ENCODE measurements at regions not wholly inside any gene's neighbourhood (a gene's known extent, or its start where the extent isn't known, plus 50 kb on each side); places are given as distances from the start of the nearest gene placed in this dataset.

DNA sequence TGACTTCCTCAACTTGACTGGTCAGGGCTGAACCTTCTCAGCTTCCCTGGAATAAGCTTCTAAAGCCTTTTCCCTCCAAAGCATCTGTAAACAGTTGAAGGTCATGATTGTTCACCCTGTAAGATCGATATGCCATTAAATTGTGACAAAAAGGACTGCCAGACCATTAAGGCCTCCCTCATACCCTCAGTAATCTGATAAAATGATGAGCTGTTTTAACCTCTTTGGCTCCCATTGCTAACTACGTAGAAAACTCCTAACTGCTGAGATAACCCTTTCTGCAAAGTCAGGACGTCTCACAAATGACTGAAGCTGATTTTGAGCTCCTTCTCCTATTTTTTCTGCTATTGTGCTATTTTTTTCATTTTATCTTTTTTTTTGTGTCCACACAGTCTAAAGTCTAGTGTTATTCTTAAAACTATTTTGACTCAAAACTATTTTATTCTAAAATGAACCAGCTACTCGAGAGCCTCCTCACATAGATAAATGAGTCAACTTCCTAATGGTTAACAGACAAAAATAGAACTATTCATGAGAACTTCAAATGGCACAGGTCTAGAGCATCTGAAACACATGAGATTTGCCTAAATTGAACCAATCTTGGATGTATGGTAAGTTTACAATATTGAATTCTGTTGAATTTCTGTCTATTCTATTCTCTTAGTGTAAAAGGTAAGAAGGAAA is 395.6 kb upstream of the TLE4 start:
- POLR2A ChIA-PET = no interaction called here

GRCh38 chr9:79184831-79185230 is 386.9 kb upstream of the TLE4 start:
- POLR2A ChIA-PET = no interaction called here
- CTCF ChIA-PET = no interaction called here
- TF ChIP-seq CTCF (IDR thresholded peaks at IDR 0.05; ENCODE audit: low read depth, low read length) = no peak
- Histone ChIP-seq H3K27me3 (ENCODE audit: control insufficient read depth, insufficient read depth, low read length) (no peaks in the 10 kb centered on the region), H3K27ac (ENCODE audit: low read depth, low read length) (no peak overlapping the region), H3K4me3 (ENCODE audit: low read depth, low read length) (no peak overlapping the region), H3K9me3 (ENCODE audit: control insufficient read depth, insufficient read depth, low read length) (no peaks in the 10 kb centered on the region)
- DNase-seq (ENCODE audit: low read depth, low spot score) = no peak

More for the DNA sequence above, 395.6 kb upstream of the TLE4 start:
- no peak for TF ChIP-seq CTCF (IDR thresholded peaks at IDR 0.05; ENCODE audit: low read depth, low read length)
- DNase-seq (ENCODE audit: low read depth, low spot score) = no peak
- no peaks in the 10 kb centered on the region for H3K9me3 ChIP-seq (ENCODE audit: control insufficient read depth, insufficient read depth, low read length)
- no peaks in the 10 kb centered on the region for H3K27me3 ChIP-seq (ENCODE audit: control insufficient read depth, insufficient read depth, low read length)
- CTCF ChIA-PET = interaction anchor here (0.6 kb wide), 1 partner anchor 386 kb away, joined by 8 read pairs; no protein-coding TSS in a partner anchor
- no peak overlapping the region for H3K27ac ChIP-seq (ENCODE audit: low read depth, low read length)
- H3K4me3 ChIP-seq (ENCODE audit: low read depth, low read length) = no peak overlapping the region

- no peaks in the 10 kb centered on the region for H3K27me3 ChIP-seq (ENCODE audit: control insufficient read depth, insufficient read depth, low read length)
- POLR2A ChIA-PET = interaction anchor here (1.4 kb wide), 1 partner anchor 11 kb away, joined by 3 read pairs; no protein-coding TSS in a partner anchor
- no peak overlapping the region for H3K4me3 ChIP-seq (ENCODE audit: low read depth, low read length)
- DNase-seq (ENCODE audit: low read depth, low spot score) = no peak
- no peaks in the 10 kb centered on the region for H3K9me3 ChIP-seq (ENCODE audit: control insufficient read depth, insufficient read depth, low read length)
- CTCF ChIA-PET = interaction anchor here (1.3 kb wide), 1 partner anchor 57 kb away, joined by 4 read pairs; no protein-coding TSS in a partner anchor
- no peak for TF ChIP-seq CTCF (IDR thresholded peaks at IDR 0.05; ENCODE audit: low read depth, low read length)
- no peak overlapping the region for H3K27ac ChIP-seq (ENCODE audit: low read depth, low read length)
Measured at GRCh38 chr9:79185866-79186265, 385.9 kb upstream of the TLE4 start.

GRCh38 chr9:79189511-79189924 is 382.2 kb upstream of the TLE4 start:
- no peak overlapping the region for H3K4me3 ChIP-seq (ENCODE audit: low read depth, low read length)
- no peak for TF ChIP-seq CTCF (IDR thresholded peaks at IDR 0.05; ENCODE audit: low read depth, low read length)
- no peaks in the 10 kb centered on the region for H3K27me3 ChIP-seq (ENCODE audit: control insufficient read depth, insufficient read depth, low read length)
- CTCF ChIA-PET = no interaction called here
- H3K9me3 ChIP-seq (ENCODE audit: control insufficient read depth, insufficient read depth, low read length) = peaks cover 4% of the 10 kb centered on the region; the same call in 1 of the 2 replicates
- POLR2A ChIA-PET = interaction anchor here (2.0 kb wide), 1 partner anchor 382 kb away, joined by 9 read pairs; the partner anchor contains the start of gene TLE4
- peak; percentile 63 for DNase-seq (ENCODE audit: low read depth, low spot score)
- H3K27ac ChIP-seq (ENCODE audit: low read depth, low read length) = no peak overlapping the region

DNA sequence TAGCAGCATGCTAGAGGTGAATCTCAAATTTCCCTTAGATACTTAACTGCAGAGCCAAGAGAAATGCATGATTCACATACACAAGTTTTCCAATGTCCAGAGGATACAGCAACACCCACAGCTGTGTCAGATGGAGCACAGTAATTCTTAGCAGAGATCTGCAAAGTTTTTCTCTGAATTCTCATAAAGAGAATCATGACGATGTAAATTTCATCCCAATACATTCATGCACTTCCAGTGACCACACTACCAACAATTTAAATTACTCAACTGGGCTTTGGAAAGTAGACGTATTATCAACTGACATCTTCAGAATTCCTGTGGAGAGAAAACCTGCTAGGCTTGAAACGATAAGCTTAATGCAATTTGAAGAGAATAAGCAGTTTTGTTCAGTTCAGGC is 378.8 kb upstream of the TLE4 start:
- H3K4me3 ChIP-seq (ENCODE audit: low read depth, low read length) = no peak overlapping the region
- no peaks in the 10 kb centered on the region for H3K27me3 ChIP-seq (ENCODE audit: control insufficient read depth, insufficient read depth, low read length)
- POLR2A ChIA-PET = interaction anchor here (1.1 kb wide), 1 partner anchor 379 kb away, joined by 4 read pairs; the partner anchor contains the start of gene TLE4
- peaks cover 4% of the 10 kb centered on the region; the same call in 1 of the 2 replicates for H3K9me3 ChIP-seq (ENCODE audit: control insufficient read depth, insufficient read depth, low read length)
- CTCF ChIA-PET = no interaction called here
- peak; percentile 75 for DNase-seq (ENCODE audit: low read depth, low spot score)
- H3K27ac ChIP-seq (ENCODE audit: low read depth, low read length) = peak overlapping the region; percentile 65
- no peak for TF ChIP-seq CTCF (IDR thresholded peaks at IDR 0.05; ENCODE audit: low read depth, low read length)
